Testis (tissue), 2 donors: ENCODE measurements at regions not wholly inside any gene's neighbourhood (a gene's known extent, or its start where the extent isn't known, plus 50 kb on each side); places are given as distances from the start of the nearest gene placed in this dataset.
"Not testable (repeated sequence)": the region's sequence is repeated elsewhere in the genome, so short reads cannot be mapped to it uniquely, and the experiment has no call there.

ENCODE experiments used
- CTCF ChIP-seq, 3 experiments: fragments of 450-650 bp in 2 of 3; fragments of 200-600 bp in 1 of 3; sonication (generic) in 1 of 3; IDR thresholded peaks; one replicate each; pipeline ENCODE4 v1.5.1; 2016 to 2019; ENCODE audit warnings: antibody characterized with exemption in 3 of 3, mild to moderate bottlenecking in 2 of 3, moderate library complexity in 1 of 3
- POLR2A ChIP-seq: fragments of 450-650 bp; IDR thresholded peaks from one replicate; pipeline ENCODE4 v1.6.1; 2017; ENCODE audit warnings: antibody characterized with exemption, mild to moderate bottlenecking, moderate library complexity

DNA sequence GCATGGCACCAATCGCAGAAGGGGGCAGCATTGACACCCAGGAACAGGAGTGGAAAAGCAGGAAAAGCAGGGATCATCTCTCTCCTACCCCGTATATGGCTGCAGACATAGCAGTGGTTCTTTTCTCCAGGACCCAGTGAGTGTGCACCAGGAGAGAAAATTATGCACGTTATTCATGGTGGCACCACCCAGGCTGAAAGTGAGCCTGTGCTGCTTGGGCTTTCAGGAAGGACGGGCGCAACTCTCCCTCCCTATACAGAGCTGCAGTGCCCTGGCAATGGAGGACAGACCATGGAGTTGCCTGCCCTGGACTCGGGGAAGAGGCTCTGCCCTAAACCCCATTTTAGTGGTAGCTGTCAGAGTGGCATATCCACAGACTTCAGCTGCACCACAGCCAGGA lies 132.1 kb downstream of the PPIAL4A start:
- not testable (repeated sequence) for TF ChIP-seq CTCF (IDR thresholded peaks at IDR 0.05); POLR2A
